Neural progenitor cell (in vitro differentiated cells): ENCODE measurements at regions not wholly inside any gene's neighbourhood (a gene's known extent, or its start where the extent isn't known, plus 50 kb on each side); places are given as distances from the start of the nearest gene placed in this dataset.

ENCODE experiments used
- CTCF ChIP-seq: fragments of 200-600 bp; sonication (generic); IDR thresholded peaks from 2 replicates; pipeline ENCODE4 v1.5.1; 2017; ENCODE audit warnings: antibody characterized with exemption, mild to moderate bottlenecking
- EZH2 ChIP-seq: fragments of 200-600 bp; sonication (generic); IDR thresholded peaks from 2 replicates; pipeline ENCODE4 v1.6.1; 2017; ENCODE audit warnings: antibody characterized with exemption, mild to moderate bottlenecking, moderate library complexity
- EZH2phosphoT487 ChIP-seq: fragments of 200-600 bp; sonication (generic); IDR thresholded peaks from 2 replicates; pipeline ENCODE4 v1.6.1; 2017; ENCODE audit warnings: antibody characterized with exemption

DNA sequence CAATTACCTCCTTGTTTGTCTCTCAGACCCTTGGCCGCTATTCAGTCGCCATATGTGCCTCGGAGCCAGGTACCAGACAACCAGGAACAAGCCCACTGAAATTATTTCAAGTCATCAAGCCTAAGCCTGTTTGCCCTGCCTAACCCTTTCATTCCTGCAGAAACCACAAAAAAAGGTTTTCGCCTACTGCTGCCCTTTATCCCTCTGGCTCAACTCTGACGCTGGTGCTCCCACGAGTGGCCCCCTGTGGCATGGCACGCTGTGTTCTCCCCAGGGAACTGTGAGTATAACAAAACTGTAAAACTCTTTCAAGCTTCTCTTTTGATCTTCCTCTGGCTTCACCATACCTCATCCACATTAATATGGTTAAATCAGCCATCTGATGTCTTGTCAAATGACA is 215.7 kb upstream of the CDC14C start:
- TF ChIP-seq CTCF: no peak
- TF ChIP-seq EZH2: no peak
- no peak for TF ChIP-seq EZH2phosphoT487
